ENCODE measurements at regions not wholly inside any gene's neighbourhood (a gene's known extent, or its start where the extent isn't known, plus 50 kb on each side); places are given as distances from the start of the nearest gene placed in this dataset.
"Not testable (repeated sequence)": the region's sequence is repeated elsewhere in the genome, so short reads cannot be mapped to it uniquely, and the experiment has no call there.

GRCh38 chr3:174480767-174481166, 378.4 kb upstream of the NAALADL2 start:
- Histone ChIP-seq H3K9me3 (no peaks in the 10 kb centered on the region), H3K27me3 (no peaks in the 10 kb centered on the region), H3K27ac (no peak overlapping the region), H3K4me1 (no peaks in the 10 kb centered on the region), H3K4me3 (no peak overlapping the region), H3K36me3 (no peaks in the 10 kb centered on the region)
- 100% methylated on average over 2 of the region's 2 CpGs for WGBS, 2 donors (ENCODE audit: low coverage in 1 of 2)
- no peak for TF ChIP-seq POLR2A (IDR thresholded peaks at IDR 0.05)
- no peak for ATAC-seq

GRCh38 chr3:174482541-174482940, 376.6 kb upstream of the NAALADL2 start:
- Histone ChIP-seq H3K27me3 (no peaks in the 10 kb centered on the region), H3K9me3 (no peaks in the 10 kb centered on the region), H3K27ac (no peak overlapping the region), H3K36me3 (no peaks in the 10 kb centered on the region), H3K4me3 (no peak overlapping the region), H3K4me1 (no peaks in the 10 kb centered on the region)
- 100% methylated on average over 1 of the region's 1 CpG for WGBS, 2 donors (ENCODE audit: low coverage in 1 of 2)
- ATAC-seq = no peak
- TF ChIP-seq POLR2AphosphoS5 (IDR thresholded peaks at IDR 0.05) (no peak), POLR2A (IDR thresholded peaks at IDR 0.05) (no peak), EP300 (IDR thresholded peaks at IDR 0.05) (no peak), CTCF (IDR thresholded peaks at IDR 0.05) (no peak)

- Histone ChIP-seq H3K27ac (no peak overlapping the region), H3K4me1 (no peaks in the 10 kb centered on the region), H3K9me3 (no peaks in the 10 kb centered on the region), H3K36me3 (no peaks in the 10 kb centered on the region), H3K27me3 (no peaks in the 10 kb centered on the region), H3K4me3 (no peak overlapping the region)
- ATAC-seq = no peak
- 33 to 82% methylated on average over 1 of the region's 1 CpG for WGBS, 2 donors (ENCODE audit: low coverage in 1 of 2)
- TF ChIP-seq CTCF (IDR thresholded peaks at IDR 0.05) (no peak), POLR2AphosphoS5 (IDR thresholded peaks at IDR 0.05) (no peak), EP300 (IDR thresholded peaks at IDR 0.05) (no peak), POLR2A (IDR thresholded peaks at IDR 0.05) (no peak)
Observed at GRCh38 chr3:174483254-174483653, 375.9 kb upstream of the NAALADL2 start.

GRCh38 chr3:174483856-174484255, 375.3 kb upstream of the NAALADL2 start:
- H3K27ac ChIP-seq, H3K4me3 ChIP-seq, ATAC-seq, H3K27me3 ChIP-seq, H3K36me3 ChIP-seq, H3K4me1 ChIP-seq, H3K9me3 ChIP-seq: not testable (repeated sequence)
- 54 to 76% methylated on average over 4 to 5 of the region's 7 CpGs for WGBS, 2 donors (ENCODE audit: low coverage in 1 of 2)

- 81 to 86% methylated on average over 2 of the region's 2 CpGs for WGBS, 2 donors (ENCODE audit: low coverage in 1 of 2)
- Histone ChIP-seq H3K27me3 (no peaks in the 10 kb centered on the region), H3K9me3 (no peaks in the 10 kb centered on the region), H3K27ac (no peak overlapping the region), H3K4me3 (no peak overlapping the region), H3K36me3 (no peaks in the 10 kb centered on the region), H3K4me1 (no peaks in the 10 kb centered on the region)
- peak; percentile 77 for ATAC-seq
- TF ChIP-seq POLR2AphosphoS5 (IDR thresholded peaks at IDR 0.05) (no peak), CTCF (IDR thresholded peaks at IDR 0.05) (no peak), POLR2A (IDR thresholded peaks at IDR 0.05) (no peak), EP300 (IDR thresholded peaks at IDR 0.05) (no peak)
Observed at GRCh38 chr3:174488527-174488926, 370.6 kb upstream of the NAALADL2 start.

GRCh38 chr3:174495311-174495710, 363.8 kb upstream of the NAALADL2 start:
- no peak for TF ChIP-seq POLR2A (IDR thresholded peaks at IDR 0.05)
- no peak for TF ChIP-seq CTCF (IDR thresholded peaks at IDR 0.05)
- TF ChIP-seq POLR2AphosphoS5 (IDR thresholded peaks at IDR 0.05) = no peak
- TF ChIP-seq EP300 (IDR thresholded peaks at IDR 0.05) = no peak
- WGBS, 2 donors (ENCODE audit: low coverage in 1 of 2) = 30 to 46% methylated on average over 4 of the region's 4 CpGs
- Histone ChIP-seq H3K4me3 (no peak overlapping the region), H3K9me3 (no peaks in the 10 kb centered on the region), H3K27me3 (no peaks in the 10 kb centered on the region), H3K27ac (no peak overlapping the region), H3K36me3 (no peaks in the 10 kb centered on the region), H3K4me1 (peaks cover 0 to 16% (median 0%) of the 10 kb centered on the region in 3 donors)
- ATAC-seq = no peak

Measured in gastroesophageal sphincter (tissue), 4 donors.